ENCODE measurements at regions not wholly inside any gene's neighbourhood (a gene's known extent, or its start where the extent isn't known, plus 50 kb on each side); places are given as distances from the start of the nearest gene placed in this dataset.

DNA sequence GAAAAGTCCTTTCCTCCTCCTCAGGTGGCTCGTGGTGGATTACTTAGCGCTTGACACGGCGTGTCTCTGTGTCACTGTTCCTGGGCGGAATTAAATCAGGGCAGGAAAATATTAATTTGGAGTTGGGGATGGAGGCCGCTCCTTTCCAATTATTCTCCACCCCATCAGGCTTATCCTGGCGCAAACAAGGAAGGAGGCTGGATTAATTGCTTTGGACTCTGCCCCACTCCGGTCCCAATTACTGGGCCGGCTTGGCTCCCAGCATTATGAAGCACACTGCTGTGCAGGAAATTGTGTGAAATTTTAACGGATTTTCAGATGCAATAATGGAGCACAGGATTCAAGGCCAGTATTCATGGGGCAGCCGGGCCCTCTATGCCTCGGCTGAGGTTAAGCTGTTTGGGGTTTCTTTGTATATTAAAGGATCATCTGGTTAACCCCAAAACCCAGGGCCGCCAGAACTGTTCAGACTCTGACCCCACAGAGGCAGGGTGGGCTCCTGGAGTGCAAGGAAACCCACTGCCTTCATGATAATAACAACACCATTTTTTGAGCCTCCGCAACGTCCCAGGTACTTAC, 87.8 kb downstream of the MRM1 start:
- TF ChIP-seq, protein P1, sequence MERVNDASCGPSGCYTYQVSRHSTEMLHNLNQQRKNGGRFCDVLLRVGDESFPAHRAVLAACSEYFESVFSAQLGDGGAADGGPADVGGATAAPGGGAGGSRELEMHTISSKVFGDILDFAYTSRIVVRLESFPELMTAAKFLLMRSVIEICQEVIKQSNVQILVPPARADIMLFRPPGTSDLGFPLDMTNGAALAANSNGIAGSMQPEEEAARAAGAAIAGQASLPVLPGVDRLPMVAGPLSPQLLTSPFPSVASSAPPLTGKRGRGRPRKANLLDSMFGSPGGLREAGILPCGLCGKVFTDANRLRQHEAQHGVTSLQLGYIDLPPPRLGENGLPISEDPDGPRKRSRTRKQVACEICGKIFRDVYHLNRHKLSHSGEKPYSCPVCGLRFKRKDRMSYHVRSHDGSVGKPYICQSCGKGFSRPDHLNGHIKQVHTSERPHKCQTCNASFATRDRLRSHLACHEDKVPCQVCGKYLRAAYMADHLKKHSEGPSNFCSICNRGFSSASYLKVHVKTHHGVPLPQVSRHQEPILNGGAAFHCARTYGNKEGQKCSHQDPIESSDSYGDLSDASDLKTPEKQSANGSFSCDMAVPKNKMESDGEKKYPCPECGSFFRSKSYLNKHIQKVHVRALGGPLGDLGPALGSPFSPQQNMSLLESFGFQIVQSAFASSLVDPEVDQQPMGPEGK (CRISPR knock-in tag; IDR thresholded peaks at IDR 0.05; ENCODE audit: borderline replicate concordance) = no peak
- no peak for TF ChIP-seq ZFP3 (CRISPR knock-in tag; IDR thresholded peaks at IDR 0.05)
- TF ChIP-seq, protein P2, sequence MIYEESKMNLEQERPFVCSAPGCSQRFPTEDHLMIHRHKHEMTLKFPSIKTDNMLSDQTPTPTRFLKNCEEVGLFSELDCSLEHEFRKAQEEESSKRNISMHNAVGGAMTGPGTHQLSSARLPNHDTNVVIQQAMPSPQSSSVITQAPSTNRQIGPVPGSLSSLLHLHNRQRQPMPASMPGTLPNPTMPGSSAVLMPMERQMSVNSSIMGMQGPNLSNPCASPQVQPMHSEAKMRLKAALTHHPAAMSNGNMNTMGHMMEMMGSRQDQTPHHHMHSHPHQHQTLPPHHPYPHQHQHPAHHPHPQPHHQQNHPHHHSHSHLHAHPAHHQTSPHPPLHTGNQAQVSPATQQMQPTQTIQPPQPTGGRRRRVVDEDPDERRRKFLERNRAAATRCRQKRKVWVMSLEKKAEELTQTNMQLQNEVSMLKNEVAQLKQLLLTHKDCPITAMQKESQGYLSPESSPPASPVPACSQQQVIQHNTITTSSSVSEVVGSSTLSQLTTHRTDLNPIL (CRISPR knock-in tag; IDR thresholded peaks at IDR 0.05; ENCODE audit: low read depth) = no peak
- no peak for TF ChIP-seq ZFP30 (CRISPR knock-in tag; IDR thresholded peaks at IDR 0.05)
- TF ChIP-seq PPARA (CRISPR knock-in tag; IDR thresholded peaks at IDR 0.05; ENCODE audit: borderline replicate concordance) = no peak
- TF ChIP-seq GLIS3 (CRISPR knock-in tag; IDR thresholded peaks at IDR 0.05) = no peak
- TF ChIP-seq ESRRG (CRISPR knock-in tag; IDR thresholded peaks at IDR 0.05) = no peak
- TF ChIP-seq CSDC2 (CRISPR knock-in tag; IDR thresholded peaks at IDR 0.05) = no peak
- TF ChIP-seq SNAI2 (CRISPR knock-in tag; IDR thresholded peaks at IDR 0.05) = no peak
- no peak for TF ChIP-seq TOX (CRISPR knock-in tag; IDR thresholded peaks at IDR 0.05; ENCODE audit: borderline replicate concordance)
- no peak for TF ChIP-seq OSR1 (CRISPR knock-in tag; IDR thresholded peaks at IDR 0.05)
- TF ChIP-seq BACH2 (CRISPR knock-in tag; IDR thresholded peaks at IDR 0.05; ENCODE audit: borderline replicate concordance) = no peak
